GM18870 (cell line): ENCODE measurements at regions not wholly inside any gene's neighbourhood (a gene's known extent, or its start where the extent isn't known, plus 50 kb on each side); places are given as distances from the start of the nearest gene placed in this dataset.

Source experiments
- ATAC-seq: cut with Tn5 transposase; IDR thresholded peaks from one replicate; pipeline ENCODE4 v1.9.1; 2021; ENCODE audit warnings: moderate library complexity; ENCODE audit not compliant: unreplicated experiment

- no peak for ATAC-seq
Observed at GRCh38 chr2:3071685-3072263, 305.8 kb downstream of the EIPR1 start.

GRCh38 chr2:3066831-3067230 lies 310.8 kb downstream of the EIPR1 start:
- no peak for ATAC-seq

- no peak for ATAC-seq
Observed at GRCh38 chr2:3065928-3066327, 311.7 kb downstream of the EIPR1 start.

GRCh38 chr2:3062476-3063260 lies 314.9 kb downstream of the EIPR1 start:
- ATAC-seq = no peak

GRCh38 chr2:3060049-3060448 lies 317.6 kb downstream of the EIPR1 start:
- ATAC-seq = no peak

GRCh38 chr2:3059141-3059925 lies 318.3 kb downstream of the EIPR1 start:
- no peak for ATAC-seq

GRCh38 chr2:3054066-3054465 lies 323.6 kb downstream of the EIPR1 start:
- ATAC-seq = no peak

- no peak for ATAC-seq
Observed at GRCh38 chr2:3051266-3051665, 326.4 kb downstream of the EIPR1 start.

- no peak for ATAC-seq
Observed at GRCh38 chr2:3046170-3046865, 331.3 kb downstream of the EIPR1 start.

GRCh38 chr2:3045318-3045921 lies 332.2 kb downstream of the EIPR1 start:
- ATAC-seq = no peak

GRCh38 chr2:3044587-3045317 lies 332.9 kb downstream of the EIPR1 start:
- no peak for ATAC-seq

GRCh38 chr2:3043726-3044125 lies 333.9 kb downstream of the EIPR1 start:
- ATAC-seq = no peak

GRCh38 chr2:3042601-3043585 lies 334.7 kb downstream of the EIPR1 start:
- ATAC-seq = no peak

GRCh38 chr2:3041841-3042600 lies 335.6 kb downstream of the EIPR1 start:
- no peak for ATAC-seq

GRCh38 chr2:3041246-3041645 lies 336.4 kb downstream of the EIPR1 start:
- no peak for ATAC-seq

- ATAC-seq = no peak
Observed at GRCh38 chr2:3040496-3041140, 337.0 kb downstream of the EIPR1 start.

- ATAC-seq = no peak
Observed at GRCh38 chr2:3040066-3040428, 337.6 kb downstream of the EIPR1 start.
